Natural killer cell (primary cell): ENCODE measurements at regions not wholly inside any gene's neighbourhood (a gene's known extent, or its start where the extent isn't known, plus 50 kb on each side); places are given as distances from the start of the nearest gene placed in this dataset.

Experiments used
- ATAC-seq, 3 donors: fragments of 150-1000 bp in 2 of 3; fragments of 200-7000 bp in 1 of 3; cut with Tn5 transposase; 1 replicate in 1 of 3; 2 replicates in 2 of 3; pipeline ENCODE4 v1.10.0; 2021; ENCODE audit warnings: mild to moderate bottlenecking in 2 of 3, moderate library complexity in 2 of 3
- DNase-seq, 2 donors: peaks; one replicate each; pipeline versions ENCODE4 v3.0.0 to v3.0.0-alpha.2; 2013 to 2021; ENCODE audit warnings: mixed read lengths in 1 of 2
- H3K27ac ChIP-seq: one replicate; pipeline ENCODE4 v1.5.1; 2013; ENCODE audit warnings: mild to moderate bottlenecking, low read length
- H3K27me3 ChIP-seq: one replicate; pipeline ENCODE4 v1.6.1; 2013; ENCODE audit warnings: low read length; ENCODE audit not compliant: control insufficient read depth, insufficient read depth
- H3K36me3 ChIP-seq: one replicate; pipeline ENCODE4 v1.6.1; 2013; ENCODE audit warnings: low read length; ENCODE audit not compliant: control insufficient read depth, insufficient read depth
- H3K4me1 ChIP-seq: one replicate; pipeline ENCODE4 v1.6.1; 2013; ENCODE audit warnings: low read length; ENCODE audit not compliant: control insufficient read depth, insufficient read depth
- H3K4me3 ChIP-seq: one replicate; pipeline ENCODE4 v1.5.1; 2013; ENCODE audit warnings: low read length
- H3K9me3 ChIP-seq: one replicate; pipeline ENCODE4 v1.6.1; 2013; ENCODE audit warnings: low read length; ENCODE audit not compliant: control insufficient read depth, insufficient read depth
- H3K27ac Mint-ChIP-seq, 2 donors: one replicate each; pipeline ENCODE4 v1.8.0; 2022; ENCODE audit warnings: mild to moderate bottlenecking in 2 of 2, mixed read lengths in 2 of 2, moderate library complexity in 1 of 2
- H3K27me3 Mint-ChIP-seq, 2 donors: one replicate each; pipeline ENCODE4 v1.8.0; 2022; ENCODE audit warnings: low read depth in 2 of 2, mixed read lengths in 2 of 2
- H3K36me3 Mint-ChIP-seq: one replicate; pipeline ENCODE4 v1.8.0; 2022; ENCODE audit warnings: mixed read lengths
- H3K4me1 Mint-ChIP-seq, 2 donors: one replicate each; pipeline ENCODE4 v1.8.0; 2022; ENCODE audit warnings: mixed read lengths in 2 of 2
- H3K4me3 Mint-ChIP-seq: one replicate; pipeline ENCODE4 v1.8.0; 2022; ENCODE audit warnings: mild to moderate bottlenecking, moderate library complexity, mixed read lengths
- H3K9me3 Mint-ChIP-seq, 2 donors: one replicate each; pipeline ENCODE4 v1.8.0; 2022; ENCODE audit warnings: mixed read lengths in 2 of 2
- CTCF ChIP-seq: fragments of 200-600 bp; IDR thresholded peaks from one replicate; pipeline ENCODE4 v1.8.0; 2022; ENCODE audit warnings: antibody characterized with exemption
- WGBS: methylation state at CpG from one replicate; pipeline ENCODE4 v1.1.7; 2013; ENCODE audit warnings: missing lambda C conversion rate; ENCODE audit not compliant: insufficient coverage; 5-methylcytosine and 5-hydroxymethylcytosine counted together
- intact Hi-C: fragments of 100-400 bp; cut with micrococcal nuclease; formaldehyde crosslinking; loops from one replicate; pipeline ENCODE4 v1.14.2; 2022

GRCh38 chr1:212498283-212499040, 65.7 kb downstream of the NENF start:
- peaks cover 14 to 21% of the 10 kb centered on the region in 2 donors for H3K27me3 Mint-ChIP-seq
- Histone ChIP-seq H3K27ac (no peak overlapping the region), H3K4me3 (no peak overlapping the region), H3K36me3 (no peaks in the 10 kb centered on the region), H3K4me1 (no peaks in the 10 kb centered on the region), H3K27me3 (no peaks in the 10 kb centered on the region), H3K9me3 (no peaks in the 10 kb centered on the region)
- H3K36me3 Mint-ChIP-seq: no peaks in the 10 kb centered on the region
- H3K4me1 Mint-ChIP-seq: no peaks in the 10 kb centered on the region
- H3K27ac Mint-ChIP-seq: no peak overlapping the region
- no peak overlapping the region for H3K4me3 Mint-ChIP-seq
- H3K9me3 Mint-ChIP-seq: peaks cover 0 to 3% of the 10 kb centered on the region in 2 donors
- DNase-seq (no peak), ATAC-seq (no peak)
- intact Hi-C loops: no loop called here
- no peak for TF ChIP-seq CTCF
- WGBS: 79% methylated on average over 9 of the region's 9 CpGs

DNA sequence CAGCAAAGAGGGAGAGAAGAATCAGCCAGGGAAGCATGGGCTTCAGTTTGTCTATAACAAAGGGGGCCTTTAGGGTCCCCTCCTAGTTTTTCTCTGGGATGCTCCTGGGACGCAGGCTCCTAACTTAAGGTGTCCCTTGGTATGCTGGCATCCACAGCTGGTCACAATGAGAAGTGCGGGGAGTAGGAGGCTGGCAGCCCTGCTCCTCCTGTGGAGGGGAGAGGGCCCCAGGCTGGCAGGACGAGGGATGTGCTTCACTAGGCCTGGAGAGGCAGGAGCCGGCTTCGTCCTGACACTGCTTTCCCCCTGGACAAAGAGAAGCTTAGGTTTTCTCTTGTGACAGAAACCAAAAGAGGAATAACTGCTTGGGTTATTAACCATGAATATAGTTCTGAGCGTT, 67.6 kb downstream of the NENF start:
- Mint-ChIP-seq H3K4me3 (no peak overlapping the region), H3K9me3 (peaks cover 0 to 3% of the 10 kb centered on the region in 2 donors), H3K27ac (no peak overlapping the region), H3K27me3 (peaks cover 14 to 19% of the 10 kb centered on the region in 2 donors), H3K36me3 (no peaks in the 10 kb centered on the region), H3K4me1 (no peaks in the 10 kb centered on the region)
- Histone ChIP-seq H3K36me3 (no peaks in the 10 kb centered on the region), H3K4me1 (no peaks in the 10 kb centered on the region), H3K4me3 (no peak overlapping the region), H3K27me3 (no peaks in the 10 kb centered on the region), H3K9me3 (no peaks in the 10 kb centered on the region), H3K27ac (no peak overlapping the region)
- 97% methylated on average over 6 of the region's 6 CpGs for WGBS
- intact Hi-C loops: no loop called here
- TF ChIP-seq CTCF: no peak
- ATAC-seq (no peak), DNase-seq (no peak)

GRCh38 chr1:212500983-212501382, 68.3 kb downstream of the NENF start:
- intact Hi-C loops: no loop called here
- Histone ChIP-seq H3K4me1 (no peaks in the 10 kb centered on the region), H3K4me3 (no peak overlapping the region), H3K36me3 (no peaks in the 10 kb centered on the region), H3K9me3 (no peaks in the 10 kb centered on the region), H3K27ac (no peak overlapping the region), H3K27me3 (no peaks in the 10 kb centered on the region)
- Mint-ChIP-seq H3K9me3 (peaks cover 0 to 3% of the 10 kb centered on the region in 2 donors), H3K27ac (no peak overlapping the region), H3K4me3 (no peak overlapping the region), H3K4me1 (no peaks in the 10 kb centered on the region), H3K36me3 (no peaks in the 10 kb centered on the region), H3K27me3 (peaks cover 13 to 18% of the 10 kb centered on the region in 2 donors)
- ATAC-seq (no peak), DNase-seq (no peak)
- TF ChIP-seq CTCF: no peak
- WGBS: 100% methylated on average over 1 of the region's 1 CpG

GRCh38 chr1:212503714-212504113, 71.0 kb downstream of the NENF start:
- Mint-ChIP-seq H3K27ac (no peak overlapping the region), H3K9me3 (peaks cover 0 to 3% of the 10 kb centered on the region in 2 donors), H3K4me3 (no peak overlapping the region), H3K36me3 (no peaks in the 10 kb centered on the region), H3K4me1 (no peaks in the 10 kb centered on the region), H3K27me3 (peaks cover 7 to 8% of the 10 kb centered on the region in 2 donors)
- H3K9me3 ChIP-seq: no peaks in the 10 kb centered on the region
- TF ChIP-seq CTCF: no peak
- H3K4me3 ChIP-seq: no peak overlapping the region
- no peaks in the 10 kb centered on the region for H3K4me1 ChIP-seq
- intact Hi-C loops: no loop called here
- WGBS: 97% methylated on average over 3 of the region's 3 CpGs
- ATAC-seq (no peak), DNase-seq (no peak)
- H3K27ac ChIP-seq: no peak overlapping the region
- no peaks in the 10 kb centered on the region for H3K27me3 ChIP-seq
- H3K36me3 ChIP-seq: no peaks in the 10 kb centered on the region
